ENCODE measurements at regions not wholly inside any gene's neighbourhood (a gene's known extent, or its start where the extent isn't known, plus 50 kb on each side); places are given as distances from the start of the nearest gene placed in this dataset.

DNA sequence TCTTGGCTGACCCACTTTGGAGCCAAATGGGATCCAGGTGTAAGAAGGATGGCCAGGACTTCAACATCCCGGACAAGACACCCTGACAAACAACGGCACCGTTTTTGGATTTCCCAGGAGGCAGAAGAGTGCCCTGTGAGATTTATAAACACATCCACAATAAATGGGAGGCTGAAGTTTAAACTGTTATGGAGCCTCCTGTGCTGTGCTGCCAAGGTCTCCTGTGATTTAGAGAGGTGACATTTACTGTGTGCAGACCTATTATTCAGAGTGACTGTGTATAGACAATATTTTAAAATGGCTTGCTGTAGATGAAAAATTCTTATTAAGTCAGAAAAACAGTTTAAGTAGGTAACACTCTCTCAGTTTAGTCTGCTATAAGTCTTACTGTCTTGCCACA is 401.5 kb upstream of the ETAA1 start:
- Histone ChIP-seq H3K4me1 (ENCODE audit: control insufficient read depth, insufficient read depth, low read length) (no peaks in the 10 kb centered on the region), H3K9me3 (ENCODE audit: control insufficient read depth, insufficient read depth, low read depth, low read length) (no peaks in the 10 kb centered on the region), H3K36me3 (ENCODE audit: control insufficient read depth in 2 of 2, insufficient read depth in 1 of 2, low read length in 2 of 2) (no peaks in the 10 kb centered on the region), H3K27ac (ENCODE audit: extremely low read depth, low read depth, low read length) (no peak overlapping the region), H3K4me3 (ENCODE audit: low read depth, low read length) (no peak overlapping the region)
- TF ChIP-seq ZSCAN30 (tag by site-specific recombination; IDR thresholded peaks at IDR 0.05) (no peak), ZFP37 (tag by site-specific recombination; IDR thresholded peaks at IDR 0.05) (no peak), ZNF404 (tag by site-specific recombination; IDR thresholded peaks at IDR 0.05) (no peak), ZNF391 (tag by site-specific recombination; IDR thresholded peaks at IDR 0.05; ENCODE audit: borderline replicate concordance, low read depth) (no peak), GLI4 (tag by site-specific recombination; IDR thresholded peaks at IDR 0.05) (no peak)
- TF ChIP-seq, protein P1, sequence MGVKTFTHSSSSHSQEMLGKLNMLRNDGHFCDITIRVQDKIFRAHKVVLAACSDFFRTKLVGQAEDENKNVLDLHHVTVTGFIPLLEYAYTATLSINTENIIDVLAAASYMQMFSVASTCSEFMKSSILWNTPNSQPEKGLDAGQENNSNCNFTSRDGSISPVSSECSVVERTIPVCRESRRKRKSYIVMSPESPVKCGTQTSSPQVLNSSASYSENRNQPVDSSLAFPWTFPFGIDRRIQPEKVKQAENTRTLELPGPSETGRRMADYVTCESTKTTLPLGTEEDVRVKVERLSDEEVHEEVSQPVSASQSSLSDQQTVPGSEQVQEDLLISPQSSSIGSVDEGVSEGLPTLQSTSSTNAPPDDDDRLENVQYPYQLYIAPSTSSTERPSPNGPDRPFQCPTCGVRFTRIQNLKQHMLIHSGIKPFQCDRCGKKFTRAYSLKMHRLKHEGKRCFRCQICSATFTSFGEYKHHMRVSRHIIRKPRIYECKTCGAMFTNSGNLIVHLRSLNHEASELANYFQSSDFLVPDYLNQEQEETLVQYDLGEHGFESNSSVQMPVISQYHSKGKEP (tag by site-specific recombination; IDR thresholded peaks at IDR 0.05): no peak
- TF ChIP-seq, protein P2, sequence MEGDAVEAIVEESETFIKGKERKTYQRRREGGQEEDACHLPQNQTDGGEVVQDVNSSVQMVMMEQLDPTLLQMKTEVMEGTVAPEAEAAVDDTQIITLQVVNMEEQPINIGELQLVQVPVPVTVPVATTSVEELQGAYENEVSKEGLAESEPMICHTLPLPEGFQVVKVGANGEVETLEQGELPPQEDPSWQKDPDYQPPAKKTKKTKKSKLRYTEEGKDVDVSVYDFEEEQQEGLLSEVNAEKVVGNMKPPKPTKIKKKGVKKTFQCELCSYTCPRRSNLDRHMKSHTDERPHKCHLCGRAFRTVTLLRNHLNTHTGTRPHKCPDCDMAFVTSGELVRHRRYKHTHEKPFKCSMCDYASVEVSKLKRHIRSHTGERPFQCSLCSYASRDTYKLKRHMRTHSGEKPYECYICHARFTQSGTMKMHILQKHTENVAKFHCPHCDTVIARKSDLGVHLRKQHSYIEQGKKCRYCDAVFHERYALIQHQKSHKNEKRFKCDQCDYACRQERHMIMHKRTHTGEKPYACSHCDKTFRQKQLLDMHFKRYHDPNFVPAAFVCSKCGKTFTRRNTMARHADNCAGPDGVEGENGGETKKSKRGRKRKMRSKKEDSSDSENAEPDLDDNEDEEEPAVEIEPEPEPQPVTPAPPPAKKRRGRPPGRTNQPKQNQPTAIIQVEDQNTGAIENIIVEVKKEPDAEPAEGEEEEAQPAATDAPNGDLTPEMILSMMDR (tag by site-specific recombination; IDR thresholded peaks at IDR 0.05): no peak
- ChIA-PET CTCF (no interaction called here), POLR2A (no interaction called here)

DNA sequence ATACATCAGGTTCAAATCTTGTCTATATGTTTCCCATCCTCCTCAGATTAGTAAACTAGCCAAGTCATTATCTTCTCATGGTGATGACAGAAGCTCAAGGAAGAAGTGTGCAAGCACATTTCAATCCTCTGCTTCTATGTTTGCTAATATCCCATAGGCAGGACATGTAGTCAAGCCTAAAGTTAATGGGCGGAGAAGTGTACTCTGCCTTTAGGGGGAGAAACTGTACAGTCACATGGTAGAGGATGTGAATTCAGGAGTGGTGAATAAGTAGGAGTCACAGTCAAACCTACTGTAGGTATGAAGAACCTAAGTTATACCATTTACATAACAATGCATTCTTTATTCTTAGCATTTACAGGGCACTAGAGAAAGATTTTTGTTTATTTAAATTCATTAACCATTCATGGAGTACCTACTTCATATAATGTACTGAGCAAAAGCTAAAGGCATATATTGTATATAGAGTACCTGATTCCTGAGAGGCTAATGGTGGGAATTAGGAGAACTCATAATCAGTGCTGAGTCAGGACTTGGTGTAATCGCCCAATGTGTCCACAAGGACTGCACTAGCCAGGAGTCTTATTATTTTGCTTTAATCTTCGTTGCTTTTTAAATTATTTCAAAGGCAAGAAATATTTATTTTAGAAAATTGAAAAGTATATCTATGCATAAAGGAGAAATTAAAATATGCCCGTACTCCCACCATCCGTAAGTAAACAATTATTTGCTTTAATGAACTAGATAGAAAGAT is 394.3 kb upstream of the ETAA1 start:
- ChIA-PET CTCF (interaction anchor here (0.7 to 0.8 kb wide), 2 partner anchors 179 to 1045 kb away, joined by 3 read pairs; no protein-coding TSS in a partner anchor), POLR2A (no interaction called here)
- Histone ChIP-seq H3K27ac (ENCODE audit: extremely low read depth, low read depth, low read length) (no peak overlapping the region), H3K36me3 (ENCODE audit: control insufficient read depth in 2 of 2, insufficient read depth in 1 of 2, low read length in 2 of 2) (no peaks in the 10 kb centered on the region), H3K9me3 (ENCODE audit: control insufficient read depth, insufficient read depth, low read depth, low read length) (no peaks in the 10 kb centered on the region), H3K4me3 (ENCODE audit: low read depth, low read length) (no peak overlapping the region), H3K4me1 (ENCODE audit: control insufficient read depth, insufficient read depth, low read length) (no peaks in the 10 kb centered on the region)
- TF ChIP-seq ZNF521 (tag by site-specific recombination; IDR thresholded peaks at IDR 0.05): no peak
- TF ChIP-seq ZNF530 (tag by site-specific recombination; IDR thresholded peaks at IDR 0.05; ENCODE audit: low read depth): no peak
- no peak for TF ChIP-seq ZNF184 (tag by site-specific recombination; IDR thresholded peaks at IDR 0.05)
- no peak for TF ChIP-seq SP7 (tag by site-specific recombination; IDR thresholded peaks at IDR 0.05)
- TF ChIP-seq, protein P3, sequence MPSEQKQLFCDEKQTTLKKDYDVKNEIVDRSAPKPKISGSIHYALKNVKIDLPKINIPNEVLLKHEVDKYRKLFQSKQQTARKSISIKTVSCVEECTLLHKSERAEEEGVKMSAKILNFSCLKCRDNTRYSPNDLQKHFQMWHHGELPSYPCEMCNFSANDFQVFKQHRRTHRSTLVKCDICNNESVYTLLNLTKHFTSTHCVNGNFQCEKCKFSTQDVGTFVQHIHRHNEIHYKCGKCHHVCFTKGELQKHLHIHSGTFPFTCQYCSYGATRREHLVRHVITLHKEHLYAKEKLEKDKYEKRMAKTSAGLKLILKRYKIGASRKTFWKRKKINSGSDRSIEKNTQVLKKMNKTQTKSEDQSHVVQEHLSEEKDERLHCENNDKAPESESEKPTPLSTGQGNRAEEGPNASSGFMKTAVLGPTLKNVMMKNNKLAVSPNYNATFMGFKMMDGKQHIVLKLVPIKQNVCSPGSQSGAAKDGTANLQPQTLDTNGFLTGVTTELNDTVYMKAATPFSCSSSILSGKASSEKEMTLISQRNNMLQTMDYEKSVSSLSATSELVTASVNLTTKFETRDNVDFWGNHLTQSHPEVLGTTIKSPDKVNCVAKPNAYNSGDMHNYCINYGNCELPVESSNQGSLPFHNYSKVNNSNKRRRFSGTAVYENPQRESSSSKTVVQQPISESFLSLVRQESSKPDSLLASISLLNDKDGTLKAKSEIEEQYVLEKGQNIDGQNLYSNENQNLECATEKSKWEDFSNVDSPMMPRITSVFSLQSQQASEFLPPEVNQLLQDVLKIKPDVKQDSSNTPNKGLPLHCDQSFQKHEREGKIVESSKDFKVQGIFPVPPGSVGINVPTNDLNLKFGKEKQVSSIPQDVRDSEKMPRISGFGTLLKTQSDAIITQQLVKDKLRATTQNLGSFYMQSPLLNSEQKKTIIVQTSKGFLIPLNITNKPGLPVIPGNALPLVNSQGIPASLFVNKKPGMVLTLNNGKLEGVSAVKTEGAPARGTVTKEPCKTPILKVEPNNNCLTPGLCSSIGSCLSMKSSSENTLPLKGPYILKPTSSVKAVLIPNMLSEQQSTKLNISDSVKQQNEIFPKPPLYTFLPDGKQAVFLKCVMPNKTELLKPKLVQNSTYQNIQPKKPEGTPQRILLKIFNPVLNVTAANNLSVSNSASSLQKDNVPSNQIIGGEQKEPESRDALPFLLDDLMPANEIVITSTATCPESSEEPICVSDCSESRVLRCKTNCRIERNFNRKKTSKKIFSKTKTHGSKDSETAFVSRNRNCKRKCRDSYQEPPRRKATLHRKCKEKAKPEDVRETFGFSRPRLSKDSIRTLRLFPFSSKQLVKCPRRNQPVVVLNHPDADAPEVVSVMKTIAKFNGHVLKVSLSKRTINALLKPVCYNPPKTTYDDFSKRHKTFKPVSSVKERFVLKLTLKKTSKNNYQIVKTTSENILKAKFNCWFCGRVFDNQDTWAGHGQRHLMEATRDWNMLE (tag by site-specific recombination; conservative IDR thresholded peaks at IDR 0.05; ENCODE audit: low read depth): no peak
- TF ChIP-seq ZSCAN30 (tag by site-specific recombination; IDR thresholded peaks at IDR 0.05): no peak
- TF ChIP-seq ZBTB17 (tag by site-specific recombination; IDR thresholded peaks at IDR 0.05): no peak
- no peak for TF ChIP-seq ZNF660 (tag by site-specific recombination; IDR thresholded peaks at IDR 0.05)
- no peak for TF ChIP-seq ZNF677 (tag by site-specific recombination; IDR thresholded peaks at IDR 0.05)
- no peak for TF ChIP-seq ZNF311 (tag by site-specific recombination; IDR thresholded peaks at IDR 0.05; ENCODE audit: borderline replicate concordance)
- TF ChIP-seq, protein P4, sequence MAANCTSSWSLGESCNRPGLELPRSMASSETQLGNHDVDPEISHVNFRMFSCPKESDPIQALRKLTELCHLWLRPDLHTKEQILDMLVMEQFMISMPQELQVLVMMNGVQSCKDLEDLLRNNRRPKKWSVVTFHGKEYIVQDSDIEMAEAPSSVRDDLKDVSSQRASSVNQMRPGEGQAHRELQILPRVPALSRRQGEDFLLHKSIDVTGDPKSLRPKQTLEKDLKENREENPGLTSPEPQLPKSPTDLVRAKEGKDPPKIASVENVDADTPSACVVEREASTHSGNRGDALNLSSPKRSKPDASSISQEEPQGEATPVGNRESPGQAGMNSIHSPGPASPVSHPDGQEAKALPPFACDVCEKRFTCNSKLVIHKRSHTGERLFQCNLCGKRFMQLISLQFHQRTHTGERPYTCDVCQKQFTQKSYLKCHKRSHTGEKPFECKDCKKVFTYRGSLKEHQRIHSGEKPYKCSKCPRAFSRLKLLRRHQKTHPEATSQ (tag by site-specific recombination; IDR thresholded peaks at IDR 0.05): no peak
- TF ChIP-seq, protein P5, sequence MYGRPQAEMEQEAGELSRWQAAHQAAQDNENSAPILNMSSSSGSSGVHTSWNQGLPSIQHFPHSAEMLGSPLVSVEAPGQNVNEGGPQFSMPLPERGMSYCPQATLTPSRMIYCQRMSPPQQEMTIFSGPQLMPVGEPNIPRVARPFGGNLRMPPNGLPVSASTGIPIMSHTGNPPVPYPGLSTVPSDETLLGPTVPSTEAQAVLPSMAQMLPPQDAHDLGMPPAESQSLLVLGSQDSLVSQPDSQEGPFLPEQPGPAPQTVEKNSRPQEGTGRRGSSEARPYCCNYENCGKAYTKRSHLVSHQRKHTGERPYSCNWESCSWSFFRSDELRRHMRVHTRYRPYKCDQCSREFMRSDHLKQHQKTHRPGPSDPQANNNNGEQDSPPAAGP (tag by site-specific recombination; IDR thresholded peaks at IDR 0.05): no peak
- no peak for TF ChIP-seq ZNF366 (tag by site-specific recombination; conservative IDR thresholded peaks at IDR 0.05)
- TF ChIP-seq ZNF776 (tag by site-specific recombination; IDR thresholded peaks at IDR 0.05; ENCODE audit: borderline replicate concordance): no peak
- TF ChIP-seq ZNF473 (tag by site-specific recombination; IDR thresholded peaks at IDR 0.05): no peak
- TF ChIP-seq ZNF560 (tag by site-specific recombination; IDR thresholded peaks at IDR 0.05; ENCODE audit: borderline replicate concordance): no peak
- TF ChIP-seq ZFHX2 (tag by site-specific recombination; conservative IDR thresholded peaks at IDR 0.05): no peak
